Tibial nerve (tissue), 4 donors: ENCODE measurements at regions not wholly inside any gene's neighbourhood (a gene's known extent, or its start where the extent isn't known, plus 50 kb on each side); places are given as distances from the start of the nearest gene placed in this dataset.

Experiments
- CTCF ChIP-seq, 5 experiments: fragments of 200-600 bp in 3 of 5; fragments of 450-650 bp in 2 of 5; sonication (generic) in 3 of 5; IDR thresholded peaks; one replicate each; pipeline ENCODE4 v1.5.1; 2016 to 2019; ENCODE audit warnings: antibody characterized with exemption in 5 of 5, mild to moderate bottlenecking in 3 of 5, moderate library complexity in 2 of 5
- EP300 ChIP-seq, 2 donors: sonication (generic); formaldehyde crosslinking; IDR thresholded peaks; one replicate each; pipeline ENCODE4 v1.6.1; 2017; ENCODE audit warnings: antibody characterized with exemption in 2 of 2, mild to moderate bottlenecking in 1 of 2

GRCh38 chr11:93034031-93034722 lies 64.7 kb downstream of the MTNR1B start:
- TF ChIP-seq EP300 (IDR thresholded peaks at IDR 0.05) (no peak), CTCF (IDR thresholded peaks at IDR 0.05) (no peak)
